NCI-H524 (cell line): ENCODE measurements at regions not wholly inside any gene's neighbourhood (a gene's known extent, or its start where the extent isn't known, plus 50 kb on each side); places are given as distances from the start of the nearest gene placed in this dataset.

Experiments
- DNase-seq, 2 experiments: peaks; one replicate each; lab custom pipeline; 2025; lab: John Stamatoyannopoulos, UW

DNA sequence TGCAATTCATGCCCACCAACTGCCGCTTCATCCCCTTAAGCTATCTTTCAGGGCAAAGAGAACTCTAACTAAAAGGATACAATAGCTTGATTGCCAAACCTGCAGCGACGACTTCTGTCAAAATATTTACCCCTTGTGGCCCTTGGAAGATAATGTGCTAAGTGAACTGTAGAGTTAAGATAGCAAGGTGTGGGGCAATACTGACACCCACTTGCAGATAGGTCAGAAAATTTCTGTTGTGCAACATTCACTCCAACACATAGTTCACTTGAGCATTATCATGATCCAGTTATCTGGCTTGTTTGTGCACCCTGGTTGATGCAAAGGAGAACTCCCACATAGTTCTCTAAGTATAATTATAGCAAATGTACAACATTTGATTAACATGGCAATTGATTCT is 55.6 kb downstream of the RHOXF2B start:
- DNase-seq: no peak

DNA sequence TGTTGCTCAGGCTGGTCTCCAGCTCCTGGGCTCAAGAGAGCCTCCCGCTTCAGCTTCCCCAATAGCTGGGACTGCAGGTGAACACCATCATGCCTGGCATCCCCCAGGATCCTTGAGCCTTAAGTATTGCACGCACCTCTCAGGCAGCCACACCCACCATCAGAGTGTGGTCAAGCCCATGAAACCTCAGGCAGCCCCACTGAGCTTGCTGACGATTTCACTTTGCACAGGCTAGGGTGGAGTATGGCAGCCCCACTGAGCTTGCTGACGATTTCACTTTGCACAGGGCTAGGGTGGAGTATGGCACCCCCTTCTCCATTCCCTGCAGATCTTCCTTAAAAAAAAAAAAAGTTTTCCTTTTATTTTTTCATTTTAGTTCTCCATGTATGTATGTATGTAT is 57.2 kb downstream of the RHOXF2B start:
- no peak for DNase-seq

DNA sequence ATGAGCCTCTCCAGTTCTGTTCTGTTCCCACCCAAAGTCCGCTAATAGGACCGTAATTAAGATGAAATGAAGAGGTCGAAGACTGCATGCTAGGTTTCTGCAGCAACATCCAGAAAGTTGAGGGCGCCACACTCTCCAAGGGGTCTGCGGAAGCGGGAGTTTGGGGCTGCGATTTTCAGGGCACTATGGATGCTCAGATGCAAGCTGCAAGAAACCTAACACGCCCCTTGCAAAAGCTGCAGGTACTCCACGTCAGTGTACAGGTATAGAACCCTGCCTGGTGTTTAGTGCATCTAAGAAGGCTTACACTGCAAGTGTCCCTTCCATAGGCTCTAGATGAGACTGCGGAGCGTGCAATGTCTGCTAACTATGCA is 61.4 kb downstream of the RHOXF2B start:
- DNase-seq: no peak

DNA sequence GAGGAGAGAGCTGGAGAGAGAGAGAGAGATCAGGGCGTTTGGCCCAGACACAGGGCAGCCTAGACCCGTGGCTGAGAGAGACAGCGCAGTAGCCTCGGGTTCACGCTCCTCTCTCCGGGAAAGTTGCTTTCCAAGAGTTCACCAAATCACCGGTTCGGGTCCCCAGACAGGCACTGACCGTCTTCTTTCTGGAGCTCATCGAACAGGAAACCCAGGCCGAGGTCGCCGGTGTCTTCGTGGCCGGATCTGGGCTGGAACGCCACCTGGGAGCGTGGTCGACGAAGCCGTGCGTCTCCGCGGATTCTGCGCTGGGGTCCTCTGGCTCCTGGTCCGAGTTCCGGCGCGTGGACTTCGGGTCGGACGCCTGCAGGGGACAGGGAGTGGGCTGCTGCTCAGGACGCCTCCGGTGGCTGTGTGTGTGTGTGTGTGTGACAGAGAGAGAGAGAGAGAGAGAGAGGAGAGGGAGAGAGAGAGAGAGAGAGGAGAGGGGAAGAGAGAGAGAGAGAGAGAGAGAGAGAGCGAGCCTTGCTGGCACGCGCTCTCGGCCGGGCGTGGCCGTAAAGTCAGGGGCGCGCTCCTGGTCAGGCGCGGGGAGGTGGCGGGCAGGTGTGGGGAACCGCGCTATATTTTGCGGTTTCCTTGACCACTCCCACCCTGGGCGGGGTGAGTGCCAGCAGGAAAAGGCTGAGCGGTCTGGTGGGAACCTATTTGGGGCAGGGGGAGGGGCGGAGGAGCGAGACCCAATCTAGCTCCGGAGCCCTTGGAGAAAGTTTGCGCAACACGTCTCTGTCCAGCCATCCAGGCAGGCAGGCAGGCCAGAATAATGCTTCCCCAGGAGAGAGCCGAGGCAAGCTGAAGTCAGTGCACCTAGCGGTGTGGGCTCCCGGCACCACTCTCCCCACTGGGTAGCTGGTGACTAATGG is 62.1 kb downstream of the RHOXF2B start:
- DNase-seq: peak in 1 of 2 experiments; percentile 32

DNA sequence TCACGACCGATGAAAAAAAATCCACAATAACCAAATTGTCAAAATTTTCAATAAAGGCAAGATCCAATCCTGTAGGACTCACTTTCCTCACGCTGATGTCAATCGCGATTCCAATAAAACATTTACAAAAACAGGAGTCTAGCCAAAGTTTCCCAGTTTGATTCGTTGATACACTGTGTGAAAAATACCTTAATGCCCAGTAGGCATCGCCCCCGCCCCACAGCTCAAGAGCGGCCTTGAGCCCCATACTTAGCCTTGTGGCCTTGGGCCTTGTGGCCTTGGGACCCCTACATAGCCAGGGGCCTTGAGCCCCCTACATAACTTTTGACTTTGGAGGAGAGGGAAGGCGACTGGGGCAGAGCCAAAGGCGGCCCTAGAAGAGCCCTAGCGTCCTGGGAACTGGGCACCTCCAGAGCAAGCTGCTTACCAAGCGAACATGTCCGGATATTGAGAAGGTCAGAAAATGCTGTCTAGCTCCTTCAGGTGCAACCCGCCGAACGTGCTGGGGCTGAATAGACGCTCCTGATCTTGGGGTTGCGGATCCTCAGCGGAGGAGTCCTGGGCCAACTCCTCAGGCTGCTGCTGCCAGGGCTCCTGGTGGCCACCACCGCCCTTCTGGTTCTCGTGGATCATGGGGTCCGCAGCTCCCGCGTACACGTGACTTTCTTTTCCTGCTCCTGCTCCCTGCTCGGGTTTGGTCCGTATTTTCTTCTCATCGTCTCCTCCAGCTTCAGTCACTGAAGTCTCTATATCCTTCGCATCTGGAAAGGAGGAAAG is 62.9 kb downstream of the RHOXF2B start:
- no peak for DNase-seq

DNA sequence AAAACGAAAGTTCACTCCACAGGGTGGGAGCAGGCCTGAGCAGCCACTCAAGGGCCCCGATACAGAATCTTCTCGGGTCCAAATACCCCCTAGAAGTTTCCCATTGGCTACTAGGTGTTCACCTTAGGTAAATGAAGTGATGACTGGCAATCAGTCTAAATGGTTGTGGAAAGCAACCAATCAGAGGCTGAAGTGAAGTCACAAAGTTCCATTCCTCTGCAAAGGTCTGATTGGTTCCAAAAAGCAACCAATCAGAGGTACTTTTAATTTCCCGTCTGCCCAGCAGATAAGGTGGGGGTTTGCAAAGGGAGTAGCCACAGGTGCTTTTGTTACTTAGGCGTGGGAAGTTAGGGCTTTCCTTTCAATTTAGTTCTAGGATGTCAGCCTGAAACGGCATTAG is 58.2 kb upstream of the NKAP start:
- DNase-seq: no peak

DNA sequence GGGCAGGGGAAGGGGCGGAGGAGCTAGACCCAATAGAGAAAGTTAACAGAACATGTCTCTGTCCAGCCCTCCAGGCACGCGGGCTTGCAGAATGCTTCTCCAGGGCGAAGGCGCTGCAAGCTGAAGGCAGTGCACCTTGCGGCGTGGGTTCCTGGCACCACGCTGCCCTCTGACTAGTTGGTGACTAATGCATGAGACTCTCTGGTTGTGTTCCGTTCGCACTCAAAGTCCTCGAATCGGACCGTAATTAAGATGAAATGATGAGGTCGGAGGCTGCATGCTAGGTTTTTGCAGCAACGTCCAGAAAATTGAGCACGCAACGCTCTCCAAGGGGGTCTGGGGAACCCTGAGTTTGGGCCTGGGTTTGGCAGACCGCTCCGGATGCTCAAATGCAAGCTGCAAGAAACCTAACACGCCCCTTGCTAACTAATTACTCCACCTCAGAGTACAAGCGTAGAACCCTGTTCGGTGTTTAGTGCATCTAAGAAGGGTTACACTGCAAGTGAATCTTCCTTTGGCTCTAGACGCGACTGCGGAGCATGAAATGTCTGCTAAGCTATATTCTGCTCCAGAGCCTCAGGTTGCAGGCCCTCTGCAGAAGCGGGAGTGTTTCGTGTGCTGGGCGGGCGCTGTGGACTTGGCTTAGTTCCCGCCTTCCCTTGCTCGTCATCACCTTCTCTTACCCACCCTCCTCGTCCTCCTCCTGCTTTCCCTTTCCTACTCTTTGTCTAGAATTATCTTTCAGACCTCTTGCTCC is 57.1 kb upstream of the NKAP start:
- DNase-seq: no peak

DNA sequence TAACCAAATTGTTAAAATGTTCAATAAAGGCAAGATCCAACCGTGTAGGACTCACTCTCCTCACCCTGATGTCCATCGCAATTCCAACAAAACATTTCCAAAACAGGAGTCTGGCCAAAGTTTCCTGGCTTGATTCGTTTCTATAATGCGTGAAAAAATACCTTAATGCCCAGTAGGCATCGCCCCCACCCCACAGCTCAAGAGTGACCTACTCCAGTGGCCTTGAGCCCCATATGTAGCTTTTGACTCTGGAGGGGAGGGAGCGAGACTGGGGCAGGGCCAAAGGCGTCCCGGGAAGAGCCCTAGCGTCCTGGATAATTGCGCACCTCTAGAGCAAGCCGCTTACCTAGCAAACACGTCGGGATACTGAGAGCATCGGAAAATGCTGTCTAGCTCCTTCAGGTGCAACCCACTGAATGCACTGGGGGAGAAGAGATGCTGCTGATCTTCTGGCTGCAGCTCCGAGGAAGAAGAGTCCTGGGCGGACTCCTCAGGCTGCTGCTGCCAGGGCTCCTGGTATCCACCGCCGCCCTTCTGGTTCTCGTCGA is 55.6 kb upstream of the NKAP start:
- DNase-seq: peak; percentile 12 to 22

DNA sequence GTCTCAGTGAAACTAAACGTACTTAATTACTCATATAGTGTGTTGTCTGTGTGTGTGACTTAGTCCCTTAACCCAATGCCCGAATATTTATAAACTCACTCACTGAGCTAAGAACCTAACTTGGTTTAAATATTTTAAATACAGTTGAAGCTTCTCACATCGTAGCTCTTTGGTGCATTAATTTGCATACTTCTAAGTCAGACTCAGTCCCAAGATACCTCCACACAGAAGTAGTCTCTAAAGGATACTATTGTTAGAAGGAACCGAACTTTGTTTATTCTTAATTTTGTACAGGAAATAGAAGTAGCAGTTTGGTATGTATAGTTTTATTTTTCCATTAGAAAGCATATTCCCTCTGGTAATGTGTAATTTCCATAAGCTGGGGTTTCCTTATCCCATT is 54.0 kb upstream of the NKAP start:
- DNase-seq: no peak

DNA sequence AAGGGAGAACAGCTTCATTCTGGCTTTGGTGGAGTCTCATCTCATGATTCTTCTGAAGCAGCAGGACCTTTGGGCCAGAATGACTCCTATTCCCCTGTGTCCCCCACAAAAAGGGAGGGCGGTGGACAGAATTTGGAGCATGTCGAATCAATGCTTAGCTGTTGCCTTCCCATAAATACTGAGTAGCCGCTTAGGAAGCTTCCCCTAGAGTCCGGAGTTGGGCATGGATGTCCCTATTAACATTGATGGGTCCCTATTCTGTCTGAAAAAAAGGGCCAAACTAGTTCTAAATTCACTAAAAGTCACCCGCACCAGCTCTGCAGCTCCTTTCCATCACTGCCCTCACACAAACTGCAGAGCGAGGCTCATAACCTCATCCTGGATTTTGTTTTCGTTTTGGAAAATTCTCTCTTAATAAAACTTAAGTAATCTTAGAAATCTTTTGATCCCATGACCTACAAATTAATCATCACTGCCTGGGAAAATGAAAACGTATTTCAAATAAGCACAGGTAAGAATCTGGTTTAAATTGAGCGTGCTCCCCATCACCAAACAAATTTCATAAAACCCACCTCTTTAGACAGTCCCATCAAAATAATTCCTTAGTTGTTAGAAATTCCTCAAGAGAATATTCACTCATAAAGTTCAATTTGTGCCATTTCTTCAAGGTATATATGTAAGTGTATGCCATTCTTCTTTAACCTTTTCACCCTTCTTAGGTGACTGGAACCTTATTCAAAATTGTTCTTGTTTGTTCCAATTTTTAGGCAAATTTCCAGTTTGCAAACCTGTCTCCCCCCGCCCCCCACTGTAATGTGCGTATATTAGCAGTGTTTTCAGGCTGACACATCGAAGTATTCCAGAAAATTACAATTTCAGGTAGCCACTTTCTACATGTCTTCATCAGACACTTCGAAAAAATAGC is 53.3 kb upstream of the NKAP start:
- no peak for DNase-seq

DNA sequence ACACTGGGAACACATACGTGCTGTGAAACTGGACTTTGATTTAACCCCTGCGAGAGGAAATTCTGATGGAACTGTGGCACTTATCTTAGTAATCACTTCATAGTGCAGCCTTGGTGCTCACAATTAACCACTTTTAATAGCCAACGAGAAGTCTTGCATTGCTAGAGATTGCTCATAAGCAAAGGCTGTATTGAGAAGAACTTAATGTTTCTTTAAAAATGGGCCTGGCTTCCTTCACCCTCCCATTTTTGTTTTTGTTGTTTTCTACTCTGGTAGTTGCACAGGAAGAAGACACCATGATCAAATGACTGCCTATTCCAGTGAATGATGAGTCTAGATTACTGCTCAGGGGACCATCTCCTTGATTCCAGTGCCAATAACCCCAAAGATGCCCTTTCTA is 52.5 kb upstream of the NKAP start:
- DNase-seq: no peak
